IMR-90 (cell line): ENCODE measurements at regions not wholly inside any gene's neighbourhood (a gene's known extent, or its start where the extent isn't known, plus 50 kb on each side); places are given as distances from the start of the nearest gene placed in this dataset.

Source experiments
- ATAC-seq: fragments of 200-7000 bp; cut with Tn5 transposase; 2 replicates; pipeline ENCODE4 v1.9.1; 2020; ENCODE audit warnings: low read depth, mild to moderate bottlenecking, moderate library complexity
- BruUV-seq: library from RNA; stranded (reverse); fragments of 400-500 nt; replicated peaks from 2 replicates; lab custom pipeline; 2021; lab: Mats Ljungman, UMichigan
- CTCF ChIA-PET: fragments of 300-600 bp; formaldehyde crosslinking; extraction: SDS; loops from one replicate; lab custom pipeline; 2021; ENCODE audit warnings: antibody characterized with exemption; lab: Yijun Ruan, JAX
- POLR2A ChIA-PET: fragments of 300-600 bp; sonication (Branson Sonifier 250); formaldehyde crosslinking; loops from one replicate; lab custom pipeline; 2022; ENCODE audit warnings: antibody characterized with exemption; ENCODE audit not compliant: unreplicated experiment; lab: Charles Lee
- DNase-seq: peaks from one replicate; pipeline ENCODE4 v3.0.0; 2013
- H2AFZ ChIP-seq: replicated peaks from 2 replicates; pipeline ENCODE3; 2013; ENCODE audit warnings: low read length, mild to moderate bottlenecking; ENCODE audit not compliant: poor library complexity
- H2AK5ac ChIP-seq: 2 replicates; pipeline ENCODE4 v1.6.1; 2013; ENCODE audit warnings: low read depth, low read length, inconsistent platforms
- H2AK9ac ChIP-seq: replicated peaks from 2 replicates; pipeline ENCODE3; 2013; ENCODE audit warnings: mild to moderate bottlenecking, low read depth, low read length, moderate library complexity; ENCODE audit not compliant: poor library complexity
- H2BK120ac ChIP-seq: 2 replicates; pipeline ENCODE4 v1.6.1; 2013; ENCODE audit warnings: low read depth, low read length, inconsistent platforms
- H2BK15ac ChIP-seq: 3 replicates; pipeline ENCODE4 v1.6.1; 2013; ENCODE audit warnings: low read depth, low read length, inconsistent platforms
- H2BK20ac ChIP-seq: 2 replicates; pipeline ENCODE4 v1.6.1; 2013; ENCODE audit warnings: low read depth, mild to moderate bottlenecking, inconsistent platforms, low read length, moderate library complexity
- H2BK5ac ChIP-seq: 2 replicates; pipeline ENCODE4 v1.6.1; 2013; ENCODE audit warnings: mild to moderate bottlenecking, low read depth, low read length, inconsistent platforms; ENCODE audit not compliant: poor library complexity, severe bottlenecking
- H3K14ac ChIP-seq: replicated peaks from 2 replicates; pipeline ENCODE4 v1.6.1; 2013; ENCODE audit warnings: low read depth, low read length, inconsistent platforms
- H3K18ac ChIP-seq: 2 replicates; pipeline ENCODE4 v1.6.1; 2013; ENCODE audit warnings: low read depth, low read length, control low read depth
- H3K23ac ChIP-seq: 2 replicates; pipeline ENCODE4 v1.6.1; 2013; ENCODE audit warnings: low read depth, low read length, inconsistent platforms
- H3K27ac ChIP-seq: 2 replicates; pipeline ENCODE4 v1.5.1; 2013; ENCODE audit warnings: mild to moderate bottlenecking, control low read depth, low read length; ENCODE audit not compliant: insufficient read depth
- H3K27me3 ChIP-seq: 2 replicates; pipeline ENCODE4 v1.6.1; 2013; ENCODE audit warnings: low read length; ENCODE audit not compliant: control insufficient read depth, insufficient read depth
- H3K36me3 ChIP-seq: 2 replicates; pipeline ENCODE4 v1.6.1; 2013; ENCODE audit warnings: low read length, mixed read lengths; ENCODE audit not compliant: control insufficient read depth, insufficient read depth
- H3K4ac ChIP-seq: 2 replicates; pipeline ENCODE4 v1.6.1; 2013; ENCODE audit warnings: low read depth, low read length, inconsistent platforms
- H3K4me1 ChIP-seq: 2 replicates; pipeline ENCODE4 v1.6.1; 2013; ENCODE audit warnings: low read length, mixed read lengths; ENCODE audit not compliant: control insufficient read depth, insufficient read depth
- H3K4me2 ChIP-seq: 2 replicates; pipeline ENCODE4 v1.6.1; 2013; ENCODE audit warnings: low read depth, mild to moderate bottlenecking, control low read depth, low read length, moderate library complexity
- H3K4me3 ChIP-seq: 2 replicates; pipeline ENCODE4 v1.5.1; 2013; ENCODE audit warnings: low read depth, mild to moderate bottlenecking, control low read depth, low read length, moderate library complexity; ENCODE audit not compliant: insufficient read depth
- H3K56ac ChIP-seq: 2 replicates; pipeline ENCODE4 v1.6.1; 2013; ENCODE audit warnings: low read length, inconsistent platforms; ENCODE audit not compliant: insufficient read depth; ENCODE audit errors: extremely low read depth
- H3K79me1 ChIP-seq, 2 experiments: 2 replicates each; pipeline ENCODE4 v1.6.1; 2013; ENCODE audit warnings: low read length in 2 of 2, inconsistent platforms in 1 of 2, low read depth in 1 of 2
- H3K9ac ChIP-seq: 2 replicates; pipeline ENCODE4 v1.6.1; 2013; ENCODE audit warnings: low read depth, low read length, control low read depth
- H3K9me1 ChIP-seq: 2 replicates; pipeline ENCODE4 v1.6.1; 2013; ENCODE audit warnings: low read length, inconsistent platforms; ENCODE audit not compliant: insufficient read depth
- H3K9me3 ChIP-seq: 2 replicates; pipeline ENCODE4 v1.6.1; 2013; ENCODE audit warnings: low read length; ENCODE audit not compliant: control insufficient read depth, insufficient read depth
- H4K20me1 ChIP-seq: 2 replicates; pipeline ENCODE4 v1.6.1; 2013; ENCODE audit warnings: low read length, inconsistent platforms; ENCODE audit not compliant: insufficient read depth
- H4K5ac ChIP-seq: 2 replicates; pipeline ENCODE4 v1.6.1; 2013; ENCODE audit warnings: mild to moderate bottlenecking, low read depth, low read length, control low read depth
- H4K8ac ChIP-seq, 2 experiments: 2 replicates each; pipeline ENCODE4 v1.6.1; 2013; ENCODE audit warnings: low read depth in 2 of 2, low read length in 2 of 2, control low read depth in 1 of 2, inconsistent platforms in 1 of 2
- H4K91ac ChIP-seq: 2 replicates; pipeline ENCODE4 v1.6.1; 2013; ENCODE audit warnings: low read depth, low read length, inconsistent platforms; ENCODE audit not compliant: insufficient read depth
- BHLHE40 ChIP-seq: fragments of 150-350 bp; IDR thresholded peaks from 2 replicates; pipeline ENCODE4 v1.6.1; 2016; ENCODE audit warnings: mild to moderate bottlenecking, low read depth, low read length
- CEBPB ChIP-seq: IDR thresholded peaks from 2 replicates; pipeline ENCODE4 v1.6.1; 2012; ENCODE audit warnings: low read depth, low read length, improper control_type of control experiment
- CHD1 ChIP-seq: IDR thresholded peaks from 2 replicates; pipeline ENCODE4 v1.6.1; 2012; ENCODE audit warnings: low read depth, low read length, improper control_type of control experiment
- CTCF ChIP-seq: conservative IDR thresholded peaks from 2 replicates; pipeline ENCODE4 v1.5.1; 2012; ENCODE audit warnings: mild to moderate bottlenecking, low read depth, low read length, improper control_type of control experiment
- ELK1 ChIP-seq: fragments of 150-350 bp; IDR thresholded peaks from 2 replicates; pipeline ENCODE4 v1.6.1; 2016; ENCODE audit warnings: low read depth, mild to moderate bottlenecking, low read length, moderate library complexity, borderline replicate concordance
- FOS ChIP-seq: fragments of 150-350 bp; IDR thresholded peaks from 2 replicates; pipeline ENCODE4 v1.6.1; 2016; ENCODE audit warnings: low read depth, low read length
- MAFK ChIP-seq: IDR thresholded peaks from 2 replicates; pipeline ENCODE4 v1.6.1; 2012; ENCODE audit warnings: low read depth, low read length, improper control_type of control experiment
- MAZ ChIP-seq: IDR thresholded peaks from 2 replicates; pipeline ENCODE4 v1.6.1; 2012; ENCODE audit warnings: low read depth, mild to moderate bottlenecking, low read length, improper control_type of control experiment, moderate library complexity, borderline replicate concordance
- MXI1 ChIP-seq: IDR thresholded peaks from 2 replicates; pipeline ENCODE4 v1.6.1; 2012; ENCODE audit warnings: low read depth, mild to moderate bottlenecking, low read length, moderate library complexity, borderline replicate concordance
- NFE2L2 ChIP-seq: fragments of 150-350 bp; IDR thresholded peaks from 2 replicates; pipeline ENCODE4 v1.6.1; 2016; ENCODE audit warnings: low read depth, mild to moderate bottlenecking, low read length
- POLR2A ChIP-seq: IDR thresholded peaks from 2 replicates; pipeline ENCODE4 v1.6.1; 2012; ENCODE audit warnings: mild to moderate bottlenecking, low read depth, low read length
- RAD21 ChIP-seq: IDR thresholded peaks from 2 replicates; pipeline ENCODE4 v1.6.1; 2012; ENCODE audit warnings: low read length, improper control_type of control experiment
- RCOR1 ChIP-seq: IDR thresholded peaks from 2 replicates; pipeline ENCODE4 v1.6.1; 2012; ENCODE audit warnings: mild to moderate bottlenecking, low read length, improper control_type of control experiment; ENCODE audit not compliant: insufficient replicate concordance
- RFX5 ChIP-seq: IDR thresholded peaks from 2 replicates; pipeline ENCODE4 v1.8.0; 2012; ENCODE audit warnings: low read depth, mild to moderate bottlenecking, low read length, moderate library complexity
- SMC3 ChIP-seq: fragments of 150-350 bp; IDR thresholded peaks from 2 replicates; pipeline ENCODE4 v1.6.1; 2016; ENCODE audit warnings: low read depth, mild to moderate bottlenecking, antibody characterized with exemption, low read length, moderate library complexity
- USF2 ChIP-seq: fragments of 150-350 bp; IDR thresholded peaks from 2 replicates; pipeline ENCODE4 v1.6.1; 2017; ENCODE audit warnings: mild to moderate bottlenecking, antibody characterized with exemption, low read length, low read depth
- WGBS, 2 experiments: methylation state at CpG; one replicate each; pipeline versions ENCODE4 v1.1.5 to v1.1.7; 2013; ENCODE audit warnings: missing lambda C conversion rate in 2 of 2; ENCODE audit not compliant: insufficient read length in 1 of 2; ENCODE audit errors: extremely low coverage in 2 of 2; 5-methylcytosine and 5-hydroxymethylcytosine counted together
- dilution Hi-C: fragments of 300-500 bp; cut with HindIII; formaldehyde crosslinking; loops from one replicate; pipeline ENCODE4 v1.14.3; 2018; ENCODE audit warnings: low sequenced_read_pairs; ENCODE audit not compliant: unreplicated experiment
- in situ Hi-C: fragments of 300-500 bp; cut with MboI; formaldehyde crosslinking; loops from 3 replicates; pipeline ENCODE4 v1.14.3; 2019; ENCODE audit warnings: low sequenced_read_pairs, inconsistent platforms, mixed read lengths
- intact Hi-C: fragments of 100-400 bp; cut with micrococcal nuclease; formaldehyde crosslinking; loops from 2 replicates; pipeline ENCODE4 v1.10.0; 2022

GRCh38 chrX:138871739-138872138 is 160.2 kb upstream of the FGF13 start:
- Histone ChIP-seq H2BK15ac (no peak overlapping the region), H4K5ac (no peak overlapping the region), H2BK20ac (no peak overlapping the region), H2AK5ac (no peak overlapping the region), H3K4me2 (no peak overlapping the region), H3K79me1 (no peaks in the 10 kb centered on the region), H2AFZ (no peak overlapping the region), H3K4me1 (no peaks in the 10 kb centered on the region), H3K4me3 (no peak overlapping the region), H4K91ac (no peak overlapping the region), H3K27ac (no peak overlapping the region), H3K9ac (no peak overlapping the region), H4K20me1 (no peaks in the 10 kb centered on the region), H3K18ac (no peak overlapping the region), H2BK120ac (no peak overlapping the region), H3K9me3 (0 out of 2 replicates have a peak, but pooled peaks cover 2% of the 10 kb centered on the region), H3K27me3 (no peaks in the 10 kb centered on the region), H3K23ac (no peak overlapping the region), H3K56ac (no peak overlapping the region), H3K36me3 (no peaks in the 10 kb centered on the region), H3K14ac (no peak overlapping the region), H2BK5ac (no peak overlapping the region), H3K9me1 (no peaks in the 10 kb centered on the region), H3K4ac (no peak overlapping the region), H2AK9ac (no peak overlapping the region), H4K8ac (no peak overlapping the region)
- no peak for ATAC-seq
- no TSS peak for BruUV-seq
- WGBS, 2 experiments: 10% methylated on average over 2 of the region's 3 CpGs; no CpG with 5 or more reads in 1 of the 2 experiments
- dilution Hi-C loops: no loop called here
- intact Hi-C loops: no loop called here
- DNase-seq: no peak
- CTCF ChIA-PET: interaction anchor here (0.6 kb wide), 1 partner anchor 524 kb away, joined by 3 read pairs; no protein-coding TSS in a partner anchor
- POLR2A ChIA-PET: no interaction called here
- no peak for TF ChIP-seq MAFK
- no peak for TF ChIP-seq RFX5
- no peak for TF ChIP-seq FOS
- no peak for TF ChIP-seq MAZ
- TF ChIP-seq USF2: no peak
- TF ChIP-seq BHLHE40: no peak
- no peak for TF ChIP-seq ELK1
- no peak for TF ChIP-seq RCOR1
- TF ChIP-seq CHD1: no peak
- TF ChIP-seq SMC3: no peak
- no peak for TF ChIP-seq POLR2A
- no peak for TF ChIP-seq NFE2L2
- TF ChIP-seq CEBPB: no peak
- no peak for TF ChIP-seq RAD21
- TF ChIP-seq MXI1: no peak
- no peak for TF ChIP-seq CTCF
- in situ Hi-C loops: no loop called here
